Activated CD4-positive, alpha-beta T cell treated with anti-CD3 and anti-CD28 coated beads, Interleukin-2, amount 10 ng/mL, durations not matched to agents 24 days and 14 days (primary cell): ENCODE measurements at regions not wholly inside any gene's neighbourhood (a gene's known extent, or its start where the extent isn't known, plus 50 kb on each side); places are given as distances from the start of the nearest gene placed in this dataset.

Experiments
- DNase-seq: peaks from one replicate; pipeline ENCODE4 v3.0.0; 2022
- H3K27ac Mint-ChIP-seq: one replicate; pipeline ENCODE4 v1.8.0; 2022; ENCODE audit warnings: mild to moderate bottlenecking, mixed read lengths
- H3K27me3 Mint-ChIP-seq: one replicate; pipeline ENCODE4 v1.8.0; 2022; ENCODE audit warnings: mixed read lengths
- H3K36me3 Mint-ChIP-seq: one replicate; pipeline ENCODE4 v1.8.0; 2022; ENCODE audit warnings: low read depth, mild to moderate bottlenecking, mixed read lengths
- H3K4me1 Mint-ChIP-seq: one replicate; pipeline ENCODE4 v1.8.0; 2021; ENCODE audit warnings: mixed read lengths
- H3K4me3 Mint-ChIP-seq: one replicate; pipeline ENCODE4 v1.8.0; 2022; ENCODE audit warnings: mild to moderate bottlenecking, moderate library complexity, mixed read lengths
- H3K9me3 Mint-ChIP-seq: one replicate; pipeline ENCODE4 v1.8.0; 2021; ENCODE audit warnings: mixed read lengths
- intact Hi-C: fragments of 100-400 bp; cut with micrococcal nuclease; formaldehyde crosslinking; loops from one replicate; pipeline ENCODE4 v1.15.1; 2023

- peaks cover 3% of the 10 kb centered on the region for H3K9me3 Mint-ChIP-seq
- no peak for DNase-seq
- no peak overlapping the region for H3K4me3 Mint-ChIP-seq
- no peaks in the 10 kb centered on the region for H3K4me1 Mint-ChIP-seq
- no peaks in the 10 kb centered on the region for H3K36me3 Mint-ChIP-seq
- no peak overlapping the region for H3K27ac Mint-ChIP-seq
- no peaks in the 10 kb centered on the region for H3K27me3 Mint-ChIP-seq
- intact Hi-C loops, result no loop called here
Observed at GRCh38 chr17:71276079-71276478, 844.7 kb upstream of the SOX9 start.

- no peaks in the 10 kb centered on the region for H3K4me1 Mint-ChIP-seq
- no peaks in the 10 kb centered on the region for H3K36me3 Mint-ChIP-seq
- no peak for DNase-seq
- peaks cover 8% of the 10 kb centered on the region for H3K9me3 Mint-ChIP-seq
- H3K4me3 Mint-ChIP-seq, result no peak overlapping the region
- no peak overlapping the region for H3K27ac Mint-ChIP-seq
- H3K27me3 Mint-ChIP-seq, result no peaks in the 10 kb centered on the region
- intact Hi-C loops, result no loop called here
Observed at GRCh38 chr17:71283486-71283885, 837.3 kb upstream of the SOX9 start.

- Mint-ChIP-seq H3K27ac (no peak overlapping the region), H3K4me3 (no peak overlapping the region), H3K4me1 (no peaks in the 10 kb centered on the region), H3K27me3 (no peaks in the 10 kb centered on the region), H3K9me3 (peaks cover 8% of the 10 kb centered on the region), H3K36me3 (no peaks in the 10 kb centered on the region)
- intact Hi-C loops, result no loop called here
- no peak for DNase-seq
Observed at GRCh38 chr17:71284032-71284755, 836.6 kb upstream of the SOX9 start.

GRCh38 chr17:71286625-71287024, 834.2 kb upstream of the SOX9 start:
- peaks cover 8% of the 10 kb centered on the region for H3K9me3 Mint-ChIP-seq
- no peak overlapping the region for H3K27ac Mint-ChIP-seq
- DNase-seq, result no peak
- no peaks in the 10 kb centered on the region for H3K4me1 Mint-ChIP-seq
- intact Hi-C loops, result no loop called here
- no peaks in the 10 kb centered on the region for H3K27me3 Mint-ChIP-seq
- H3K4me3 Mint-ChIP-seq, result no peak overlapping the region
- no peaks in the 10 kb centered on the region for H3K36me3 Mint-ChIP-seq

- Mint-ChIP-seq H3K36me3 (no peaks in the 10 kb centered on the region), H3K4me3 (no peak overlapping the region), H3K27ac (no peak overlapping the region), H3K4me1 (no peaks in the 10 kb centered on the region), H3K9me3 (peaks cover 8% of the 10 kb centered on the region), H3K27me3 (no peaks in the 10 kb centered on the region)
- intact Hi-C loops, result no loop called here
- no peak for DNase-seq
Observed at GRCh38 chr17:71287071-71287823, 833.6 kb upstream of the SOX9 start.

- H3K27ac Mint-ChIP-seq, result no peak overlapping the region
- intact Hi-C loops, result no loop called here
- DNase-seq, result no peak
- H3K27me3 Mint-ChIP-seq, result no peaks in the 10 kb centered on the region
- no peaks in the 10 kb centered on the region for H3K36me3 Mint-ChIP-seq
- H3K4me1 Mint-ChIP-seq, result no peaks in the 10 kb centered on the region
- H3K9me3 Mint-ChIP-seq, result peaks cover 8% of the 10 kb centered on the region
- no peak overlapping the region for H3K4me3 Mint-ChIP-seq
Observed at GRCh38 chr17:71292006-71292405, 828.8 kb upstream of the SOX9 start.

GRCh38 chr17:71296005-71296404, 824.8 kb upstream of the SOX9 start:
- no peaks in the 10 kb centered on the region for H3K4me1 Mint-ChIP-seq
- intact Hi-C loops, result no loop called here
- no peaks in the 10 kb centered on the region for H3K36me3 Mint-ChIP-seq
- no peak overlapping the region for H3K27ac Mint-ChIP-seq
- H3K4me3 Mint-ChIP-seq, result no peak overlapping the region
- DNase-seq, result no peak
- H3K9me3 Mint-ChIP-seq, result no peaks in the 10 kb centered on the region
- no peaks in the 10 kb centered on the region for H3K27me3 Mint-ChIP-seq

- Mint-ChIP-seq H3K27ac (no peak overlapping the region), H3K4me1 (no peaks in the 10 kb centered on the region), H3K9me3 (peaks cover 8% of the 10 kb centered on the region), H3K27me3 (no peaks in the 10 kb centered on the region), H3K36me3 (no peaks in the 10 kb centered on the region), H3K4me3 (no peak overlapping the region)
- intact Hi-C loops, result no loop called here
- DNase-seq, result no peak
Observed at GRCh38 chr17:71301063-71301462, 819.8 kb upstream of the SOX9 start.

GRCh38 chr17:71302721-71303549, 817.9 kb upstream of the SOX9 start:
- H3K27me3 Mint-ChIP-seq, result no peaks in the 10 kb centered on the region
- no peak for DNase-seq
- H3K4me3 Mint-ChIP-seq, result no peak overlapping the region
- H3K4me1 Mint-ChIP-seq, result no peaks in the 10 kb centered on the region
- H3K9me3 Mint-ChIP-seq, result peaks cover 8% of the 10 kb centered on the region
- no peak overlapping the region for H3K27ac Mint-ChIP-seq
- intact Hi-C loops, result no loop called here
- no peaks in the 10 kb centered on the region for H3K36me3 Mint-ChIP-seq

- H3K27ac Mint-ChIP-seq, result no peak overlapping the region
- H3K9me3 Mint-ChIP-seq, result peaks cover 14% of the 10 kb centered on the region
- no peaks in the 10 kb centered on the region for H3K27me3 Mint-ChIP-seq
- H3K4me3 Mint-ChIP-seq, result no peak overlapping the region
- no peak for DNase-seq
- intact Hi-C loops, result no loop called here
- no peaks in the 10 kb centered on the region for H3K36me3 Mint-ChIP-seq
- H3K4me1 Mint-ChIP-seq, result no peaks in the 10 kb centered on the region
Observed at GRCh38 chr17:71304498-71305158, 816.2 kb upstream of the SOX9 start.

- no peak overlapping the region for H3K27ac Mint-ChIP-seq
- no peaks in the 10 kb centered on the region for H3K36me3 Mint-ChIP-seq
- H3K9me3 Mint-ChIP-seq, result peaks cover 4% of the 10 kb centered on the region
- intact Hi-C loops, result no loop called here
- no peak overlapping the region for H3K4me3 Mint-ChIP-seq
- H3K27me3 Mint-ChIP-seq, result no peaks in the 10 kb centered on the region
- DNase-seq, result no peak
- no peaks in the 10 kb centered on the region for H3K4me1 Mint-ChIP-seq
Observed at GRCh38 chr17:71313866-71314265, 807.0 kb upstream of the SOX9 start.

GRCh38 chr17:71315568-71315967, 805.3 kb upstream of the SOX9 start:
- Mint-ChIP-seq H3K27ac (no peak overlapping the region), H3K4me1 (no peaks in the 10 kb centered on the region), H3K9me3 (peaks cover 4% of the 10 kb centered on the region), H3K36me3 (no peaks in the 10 kb centered on the region), H3K27me3 (no peaks in the 10 kb centered on the region), H3K4me3 (no peak overlapping the region)
- DNase-seq, result no peak
- intact Hi-C loops, result no loop called here

GRCh38 chr17:71316176-71316897, 804.5 kb upstream of the SOX9 start:
- intact Hi-C loops, result no loop called here
- H3K27me3 Mint-ChIP-seq, result no peaks in the 10 kb centered on the region
- H3K36me3 Mint-ChIP-seq, result no peaks in the 10 kb centered on the region
- H3K9me3 Mint-ChIP-seq, result peaks cover 4% of the 10 kb centered on the region
- no peak overlapping the region for H3K27ac Mint-ChIP-seq
- H3K4me3 Mint-ChIP-seq, result no peak overlapping the region
- H3K4me1 Mint-ChIP-seq, result no peaks in the 10 kb centered on the region
- no peak for DNase-seq
